ENCODE measurements at regions not wholly inside any gene's neighbourhood (a gene's known extent, or its start where the extent isn't known, plus 50 kb on each side); places are given as distances from the start of the nearest gene placed in this dataset.

DNA sequence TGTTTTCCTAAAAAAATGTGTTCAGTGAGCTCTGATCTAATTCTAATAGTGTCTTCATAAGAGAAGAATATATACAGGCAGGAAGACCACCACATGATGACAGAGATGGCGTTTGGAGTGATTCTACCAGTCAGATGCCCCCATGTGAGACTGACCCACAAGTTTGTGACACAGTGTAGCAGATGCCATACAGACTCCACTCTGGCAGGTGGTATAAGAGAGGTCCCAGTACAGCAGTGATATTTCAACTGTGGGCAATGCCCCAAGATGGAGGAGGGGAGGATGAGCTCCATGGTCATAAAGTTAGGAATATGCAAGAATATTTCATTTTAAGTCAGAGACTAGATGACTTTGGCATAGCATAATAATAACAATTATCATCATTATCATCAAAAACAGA is 1022.6 kb downstream of the KCNMA1 start:
- in situ Hi-C loops (cut with HindIII; ENCODE audit: low sequenced_read_pairs): no loop called here
- no peak overlapping the region for H3K4me3 ChIP-seq (ENCODE audit: low read depth, low read length)
- TF ChIP-seq, protein P1, sequence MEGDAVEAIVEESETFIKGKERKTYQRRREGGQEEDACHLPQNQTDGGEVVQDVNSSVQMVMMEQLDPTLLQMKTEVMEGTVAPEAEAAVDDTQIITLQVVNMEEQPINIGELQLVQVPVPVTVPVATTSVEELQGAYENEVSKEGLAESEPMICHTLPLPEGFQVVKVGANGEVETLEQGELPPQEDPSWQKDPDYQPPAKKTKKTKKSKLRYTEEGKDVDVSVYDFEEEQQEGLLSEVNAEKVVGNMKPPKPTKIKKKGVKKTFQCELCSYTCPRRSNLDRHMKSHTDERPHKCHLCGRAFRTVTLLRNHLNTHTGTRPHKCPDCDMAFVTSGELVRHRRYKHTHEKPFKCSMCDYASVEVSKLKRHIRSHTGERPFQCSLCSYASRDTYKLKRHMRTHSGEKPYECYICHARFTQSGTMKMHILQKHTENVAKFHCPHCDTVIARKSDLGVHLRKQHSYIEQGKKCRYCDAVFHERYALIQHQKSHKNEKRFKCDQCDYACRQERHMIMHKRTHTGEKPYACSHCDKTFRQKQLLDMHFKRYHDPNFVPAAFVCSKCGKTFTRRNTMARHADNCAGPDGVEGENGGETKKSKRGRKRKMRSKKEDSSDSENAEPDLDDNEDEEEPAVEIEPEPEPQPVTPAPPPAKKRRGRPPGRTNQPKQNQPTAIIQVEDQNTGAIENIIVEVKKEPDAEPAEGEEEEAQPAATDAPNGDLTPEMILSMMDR (IDR thresholded peaks at IDR 0.05; ENCODE audit: low read depth, low read length, missing control alignments): no peak
- no peak for DNase-seq (ENCODE audit: low read depth)

All from astrocyte of the cerebellum (primary cell).